ENCODE measurements at regions not wholly inside any gene's neighbourhood (a gene's known extent, or its start where the extent isn't known, plus 50 kb on each side); places are given as distances from the start of the nearest gene placed in this dataset.
"Not testable (repeated sequence)": the region's sequence is repeated elsewhere in the genome, so short reads cannot be mapped to it uniquely, and the experiment has no call there.

DNA sequence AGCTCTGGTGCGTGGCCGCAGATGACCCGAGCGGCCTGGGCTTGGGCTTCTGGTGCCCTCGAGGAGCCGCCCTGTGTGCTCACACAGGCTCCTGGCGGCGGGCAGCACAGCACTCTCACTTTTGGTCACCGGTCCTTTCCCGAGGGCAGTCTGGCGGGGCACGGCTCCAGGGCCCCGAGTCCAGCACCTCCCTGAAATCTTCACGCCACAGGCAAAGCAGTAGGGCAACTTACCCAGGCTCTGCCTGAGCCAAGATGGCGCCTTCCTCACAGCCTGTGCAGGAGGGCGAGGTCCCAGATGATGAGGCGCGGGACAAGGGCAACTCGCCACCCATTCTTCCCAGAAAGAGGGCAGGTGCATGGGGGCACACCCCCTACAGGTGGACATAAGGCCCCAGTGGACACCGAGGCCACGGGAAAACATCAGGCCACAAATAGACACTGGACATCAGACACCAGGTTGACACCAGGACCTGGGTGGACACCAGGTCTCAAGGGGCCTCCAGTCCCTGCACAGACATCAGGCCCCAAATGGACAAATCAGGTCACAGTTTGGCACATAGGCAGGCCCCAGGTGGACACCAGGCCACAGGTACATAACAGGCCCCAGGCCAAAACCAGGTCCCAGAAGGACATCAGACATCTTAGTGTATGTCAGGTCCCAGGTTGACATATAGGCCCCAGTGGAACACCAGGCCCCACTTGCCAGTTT, 57.6 kb upstream of the SEPTIN5 start:
- TF ChIP-seq, protein P1, sequence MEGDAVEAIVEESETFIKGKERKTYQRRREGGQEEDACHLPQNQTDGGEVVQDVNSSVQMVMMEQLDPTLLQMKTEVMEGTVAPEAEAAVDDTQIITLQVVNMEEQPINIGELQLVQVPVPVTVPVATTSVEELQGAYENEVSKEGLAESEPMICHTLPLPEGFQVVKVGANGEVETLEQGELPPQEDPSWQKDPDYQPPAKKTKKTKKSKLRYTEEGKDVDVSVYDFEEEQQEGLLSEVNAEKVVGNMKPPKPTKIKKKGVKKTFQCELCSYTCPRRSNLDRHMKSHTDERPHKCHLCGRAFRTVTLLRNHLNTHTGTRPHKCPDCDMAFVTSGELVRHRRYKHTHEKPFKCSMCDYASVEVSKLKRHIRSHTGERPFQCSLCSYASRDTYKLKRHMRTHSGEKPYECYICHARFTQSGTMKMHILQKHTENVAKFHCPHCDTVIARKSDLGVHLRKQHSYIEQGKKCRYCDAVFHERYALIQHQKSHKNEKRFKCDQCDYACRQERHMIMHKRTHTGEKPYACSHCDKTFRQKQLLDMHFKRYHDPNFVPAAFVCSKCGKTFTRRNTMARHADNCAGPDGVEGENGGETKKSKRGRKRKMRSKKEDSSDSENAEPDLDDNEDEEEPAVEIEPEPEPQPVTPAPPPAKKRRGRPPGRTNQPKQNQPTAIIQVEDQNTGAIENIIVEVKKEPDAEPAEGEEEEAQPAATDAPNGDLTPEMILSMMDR (IDR thresholded peaks at IDR 0.05; ENCODE audit: borderline replicate concordance, control extremely low read depth, extremely low read depth, insufficient read depth, missing control alignments) = no peak
- in situ Hi-C loops (cut with MboI; ENCODE audit: low sequenced_read_pairs, unreplicated experiment) = no loop called here

DNA sequence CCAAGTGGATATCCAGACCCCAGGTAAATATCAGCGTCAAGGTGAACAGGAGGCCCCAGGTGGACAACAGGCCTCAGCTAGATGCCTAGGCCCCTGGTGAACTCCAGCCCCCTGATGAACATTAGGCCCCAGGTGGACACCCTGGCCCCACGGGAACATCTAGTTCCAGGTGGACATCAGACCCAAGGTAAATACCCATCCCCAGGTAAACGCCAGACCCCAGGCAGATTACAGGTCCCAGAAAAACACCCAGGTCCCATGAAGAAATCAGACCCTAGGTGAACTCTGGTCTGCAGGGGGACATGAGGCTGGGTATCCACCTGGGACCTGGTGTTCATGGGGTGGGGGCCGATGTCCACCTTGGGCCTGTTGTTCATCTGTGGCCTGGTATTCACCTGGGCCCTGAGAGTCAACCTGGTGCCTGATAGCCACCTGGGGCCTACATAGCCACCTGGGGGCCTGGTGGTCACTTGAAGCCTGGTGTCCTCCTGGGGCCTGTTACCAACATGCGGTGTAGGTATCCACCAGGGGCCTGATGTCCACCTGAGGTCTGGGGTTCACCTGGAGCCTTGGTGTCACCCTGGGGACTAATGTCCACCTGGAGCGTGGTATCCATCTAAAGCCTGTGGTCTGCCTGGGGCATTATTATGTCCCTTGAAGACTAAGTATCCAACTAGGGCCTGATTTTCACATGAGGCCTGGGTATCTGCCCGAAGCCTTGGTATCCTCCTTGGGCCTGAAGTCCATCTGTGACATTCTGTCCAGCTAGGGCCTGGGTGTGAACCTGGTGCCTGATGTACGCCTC, 56.8 kb upstream of the SEPTIN5 start:
- in situ Hi-C loops (cut with MboI; ENCODE audit: low sequenced_read_pairs, unreplicated experiment) = no loop called here
- DNase-seq (ENCODE audit: low spot score) = no peak
- TF ChIP-seq, protein P1 (IDR thresholded peaks at IDR 0.05; ENCODE audit: borderline replicate concordance, control extremely low read depth, extremely low read depth, insufficient read depth, missing control alignments) = no peak

More for the DNA sequence above, 57.6 kb upstream of the SEPTIN5 start:
- DNase-seq (ENCODE audit: low spot score) = no peak

DNA sequence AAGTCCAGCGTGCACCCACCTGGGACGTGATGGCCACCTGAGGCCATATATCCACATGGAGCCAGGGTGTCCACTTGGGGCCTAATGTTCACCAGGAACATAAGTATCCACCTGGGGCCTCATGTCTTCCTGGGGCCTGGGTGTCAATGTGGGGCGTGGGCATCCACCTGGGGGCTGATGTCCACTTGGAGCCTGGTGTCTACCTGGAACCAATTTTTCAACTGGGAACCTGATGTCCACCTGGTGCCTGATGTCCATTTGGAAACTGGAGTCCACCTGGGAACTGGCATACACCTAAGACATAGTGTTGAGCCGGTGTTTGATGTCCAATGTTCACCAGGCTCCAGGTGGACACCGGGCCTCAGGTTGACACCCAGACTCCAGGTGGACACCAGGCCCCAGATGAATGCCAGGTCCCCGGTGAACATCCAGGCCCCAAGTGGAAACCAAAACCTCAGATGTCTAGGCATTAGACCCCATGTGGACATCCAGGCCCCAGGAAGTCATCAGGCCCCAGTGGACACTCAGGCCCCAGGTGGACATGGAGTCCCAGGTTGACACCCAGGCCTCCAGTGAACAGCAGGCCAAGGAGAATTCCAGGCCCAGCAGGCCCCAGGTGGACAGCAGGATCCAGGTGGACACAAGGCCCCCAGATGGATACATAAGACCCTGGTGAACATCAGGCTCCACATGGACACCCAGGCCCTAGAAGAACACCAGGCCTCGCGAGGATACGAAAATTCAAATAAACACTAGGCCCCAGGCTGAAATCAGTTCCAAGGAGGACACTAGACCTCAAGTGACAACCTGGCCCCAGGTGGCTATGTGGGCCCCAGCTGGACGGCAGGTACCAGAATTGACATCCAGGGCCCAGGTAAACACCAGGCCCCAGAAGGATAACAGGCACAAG, 56.0 kb upstream of the SEPTIN5 start:
- in situ Hi-C loops (cut with MboI; ENCODE audit: low sequenced_read_pairs, unreplicated experiment) = no loop called here
- TF ChIP-seq, protein P1 (IDR thresholded peaks at IDR 0.05; ENCODE audit: borderline replicate concordance, control extremely low read depth, extremely low read depth, insufficient read depth, missing control alignments) = no peak
- DNase-seq (ENCODE audit: low spot score) = no peak

DNA sequence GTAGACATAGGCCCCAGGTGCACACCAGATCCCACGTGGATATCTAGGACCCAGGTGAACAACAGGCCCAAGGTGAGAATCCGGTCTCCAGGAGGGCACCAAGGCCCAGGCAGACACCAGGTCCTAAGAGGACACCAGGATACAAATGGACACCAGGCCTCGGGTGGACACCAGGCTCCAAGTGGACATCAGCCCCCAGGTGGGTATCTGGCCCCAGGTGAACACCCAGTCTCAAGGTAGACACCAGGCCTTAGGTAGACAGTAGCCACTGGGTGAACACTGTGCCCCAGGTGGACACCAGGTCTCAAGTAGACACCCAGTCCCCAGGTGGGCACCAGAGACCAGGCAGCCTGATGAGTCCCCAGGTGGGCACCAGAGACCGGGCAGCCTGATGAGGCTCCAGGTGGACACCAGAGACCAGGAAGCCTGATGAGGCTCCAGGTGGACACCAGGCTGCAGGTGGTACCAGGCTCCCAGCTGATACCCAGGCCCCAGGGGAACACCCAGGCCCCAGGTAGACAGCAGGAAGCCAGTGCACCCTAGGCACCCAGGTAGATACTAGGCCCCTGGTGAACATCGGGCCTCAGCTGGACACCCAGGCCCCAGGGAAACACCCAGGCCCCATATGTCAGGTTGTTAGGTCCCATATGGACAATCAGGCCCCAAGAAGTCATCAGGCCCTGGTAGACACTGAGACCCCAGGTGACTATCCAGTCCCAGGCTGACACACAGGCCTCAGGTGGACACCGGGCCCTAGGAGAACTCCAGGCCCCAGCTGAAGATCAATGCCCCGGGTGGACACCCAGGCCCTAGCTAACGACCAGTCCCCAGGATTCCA, 55.1 kb upstream of the SEPTIN5 start:
- TF ChIP-seq, protein P1 (IDR thresholded peaks at IDR 0.05; ENCODE audit: borderline replicate concordance, control extremely low read depth, extremely low read depth, insufficient read depth, missing control alignments) = no peak
- in situ Hi-C loops (cut with MboI; ENCODE audit: low sequenced_read_pairs, unreplicated experiment) = no loop called here
- DNase-seq (ENCODE audit: low spot score) = no peak

DNA sequence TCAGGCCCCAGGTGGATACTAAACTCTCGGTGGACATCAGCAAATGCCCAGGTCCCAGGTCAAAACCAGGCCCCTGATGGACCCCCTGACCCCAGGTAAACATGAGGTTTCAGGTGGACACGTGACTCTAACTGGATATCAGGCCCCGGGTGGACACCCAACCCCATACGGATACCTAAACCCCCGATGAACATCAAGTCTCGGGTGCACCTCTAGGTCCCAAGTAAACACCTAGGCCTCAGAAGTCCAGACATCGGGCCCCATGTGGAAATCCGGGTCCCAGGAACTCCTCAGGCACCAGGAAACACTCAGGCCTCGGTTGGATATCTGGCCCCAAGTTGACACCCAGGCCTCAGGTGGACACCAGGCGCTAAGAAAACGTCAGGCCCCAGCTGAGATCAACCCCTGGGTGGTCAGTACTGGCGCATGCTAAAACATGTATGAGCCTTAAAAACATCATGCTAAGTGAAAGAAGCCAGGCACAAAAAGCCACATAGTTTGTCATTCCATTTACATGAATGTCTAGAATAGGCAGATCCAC, 54.4 kb upstream of the SEPTIN5 start:
- no peak for DNase-seq (ENCODE audit: low spot score)
- in situ Hi-C loops (cut with MboI; ENCODE audit: low sequenced_read_pairs, unreplicated experiment) = no loop called here
- TF ChIP-seq, protein P1 (IDR thresholded peaks at IDR 0.05; ENCODE audit: borderline replicate concordance, control extremely low read depth, extremely low read depth, insufficient read depth, missing control alignments) = no peak

DNA sequence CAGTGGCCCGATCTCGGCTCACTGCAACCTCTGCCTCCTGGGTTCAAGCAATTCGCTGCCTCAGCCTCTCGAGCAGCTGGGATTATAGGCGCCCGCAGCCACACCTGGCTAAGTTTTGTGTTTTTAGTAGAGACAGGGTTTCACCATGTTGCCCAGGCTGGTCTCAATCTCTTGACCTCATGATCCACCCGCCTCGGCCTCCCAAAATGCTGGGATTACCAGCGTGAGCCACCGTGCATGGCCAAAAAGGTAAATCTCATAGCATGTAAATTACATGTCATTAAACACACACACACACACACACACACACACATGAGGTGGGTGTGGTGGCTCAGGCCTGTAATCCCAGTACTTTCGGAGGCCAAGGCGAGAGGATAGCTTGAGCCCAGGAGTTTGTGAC, 53.7 kb upstream of the SEPTIN5 start:
- in situ Hi-C loops (cut with MboI; ENCODE audit: low sequenced_read_pairs, unreplicated experiment); DNase-seq (ENCODE audit: low spot score): not testable (repeated sequence)

All from GM13976 (cell line).